ENCODE measurements at regions not wholly inside any gene's neighbourhood (a gene's known extent, or its start where the extent isn't known, plus 50 kb on each side); places are given as distances from the start of the nearest gene placed in this dataset.
"Not testable (repeated sequence)": the region's sequence is repeated elsewhere in the genome, so short reads cannot be mapped to it uniquely, and the experiment has no call there.

GRCh38 chr12:9293391-9293790, 85.2 kb upstream of the PZP start:
- H3K79me2 ChIP-seq (replicated peaks; ENCODE audit: insufficient read depth, low read length); H2AFZ ChIP-seq (ENCODE audit: low read depth, low read length); H3K9me2 ChIP-seq (ENCODE audit: insufficient read depth, low read length); H3K27ac ChIP-seq (ENCODE audit: low read length); H3K27me3 ChIP-seq (ENCODE audit: insufficient read depth, low read depth, low read length); H4K20me1 ChIP-seq (ENCODE audit: insufficient read depth); H3K4me2 ChIP-seq (ENCODE audit: low read length); H3K4me3 ChIP-seq (ENCODE audit: low read length); H3K9me3 ChIP-seq (ENCODE audit: low read length); H3K36me3 ChIP-seq (ENCODE audit: insufficient read depth, low read length); H3F3A ChIP-seq (ENCODE audit: insufficient read depth, low read length, poor library complexity, severe bottlenecking); H3K9ac ChIP-seq (ENCODE audit: low read length): not testable (repeated sequence)

GRCh38 chr12:9289984-9290383, 81.8 kb upstream of the PZP start:
- not testable (repeated sequence) for H3K27me3 ChIP-seq (ENCODE audit: insufficient read depth, low read depth, low read length); H3K9me3 ChIP-seq (ENCODE audit: low read length); H3K79me2 ChIP-seq (replicated peaks; ENCODE audit: insufficient read depth, low read length); H3F3A ChIP-seq (ENCODE audit: insufficient read depth, low read length, poor library complexity, severe bottlenecking); H3K36me3 ChIP-seq (ENCODE audit: insufficient read depth, low read length); H2AFZ ChIP-seq (ENCODE audit: low read depth, low read length); H3K27ac ChIP-seq (ENCODE audit: low read length); H3K9ac ChIP-seq (ENCODE audit: low read length); H4K20me1 ChIP-seq (ENCODE audit: insufficient read depth); H3K9me2 ChIP-seq (ENCODE audit: insufficient read depth, low read length); H3K4me3 ChIP-seq (ENCODE audit: low read length); H3K4me2 ChIP-seq (ENCODE audit: low read length)

- H2AFZ ChIP-seq (ENCODE audit: low read depth, low read length); H3K9me2 ChIP-seq (ENCODE audit: insufficient read depth, low read length); H3K36me3 ChIP-seq (ENCODE audit: insufficient read depth, low read length); H3K27ac ChIP-seq (ENCODE audit: low read length); H3K4me3 ChIP-seq (ENCODE audit: low read length); H3K27me3 ChIP-seq (ENCODE audit: insufficient read depth, low read depth, low read length); H3K9ac ChIP-seq (ENCODE audit: low read length); H3F3A ChIP-seq (ENCODE audit: insufficient read depth, low read length, poor library complexity, severe bottlenecking); H3K9me3 ChIP-seq (ENCODE audit: low read length); H4K20me1 ChIP-seq (ENCODE audit: insufficient read depth); H3K4me2 ChIP-seq (ENCODE audit: low read length); H3K79me2 ChIP-seq (replicated peaks; ENCODE audit: insufficient read depth, low read length): not testable (repeated sequence)
Measured at GRCh38 chr12:9284724-9285123, 76.5 kb upstream of the PZP start.

- H3K27me3 ChIP-seq (ENCODE audit: insufficient read depth, low read depth, low read length); H4K20me1 ChIP-seq (ENCODE audit: insufficient read depth); H3K4me2 ChIP-seq (ENCODE audit: low read length); H2AFZ ChIP-seq (ENCODE audit: low read depth, low read length); H3K36me3 ChIP-seq (ENCODE audit: insufficient read depth, low read length); H3K9me3 ChIP-seq (ENCODE audit: low read length); H3K27ac ChIP-seq (ENCODE audit: low read length); H3F3A ChIP-seq (ENCODE audit: insufficient read depth, low read length, poor library complexity, severe bottlenecking); H3K9me2 ChIP-seq (ENCODE audit: insufficient read depth, low read length); H3K9ac ChIP-seq (ENCODE audit: low read length); H3K79me2 ChIP-seq (replicated peaks; ENCODE audit: insufficient read depth, low read length): not testable (repeated sequence)
- peak overlapping the region; percentile 61 for H3K4me3 ChIP-seq (ENCODE audit: low read length)
Measured at GRCh38 chr12:9284197-9284596, 76.0 kb upstream of the PZP start.

GRCh38 chr12:9283346-9284095, 75.3 kb upstream of the PZP start:
- not testable (repeated sequence) for H3K9me3 ChIP-seq (ENCODE audit: low read length); H3K9me2 ChIP-seq (ENCODE audit: insufficient read depth, low read length); H3K79me2 ChIP-seq (replicated peaks; ENCODE audit: insufficient read depth, low read length); H3K36me3 ChIP-seq (ENCODE audit: insufficient read depth, low read length); H3F3A ChIP-seq (ENCODE audit: insufficient read depth, low read length, poor library complexity, severe bottlenecking); H4K20me1 ChIP-seq (ENCODE audit: insufficient read depth); H3K27me3 ChIP-seq (ENCODE audit: insufficient read depth, low read depth, low read length)
- Histone ChIP-seq H3K9ac (ENCODE audit: low read length) (peak overlapping the region; percentile 41), H3K4me2 (ENCODE audit: low read length) (peak overlapping the region; percentile 94), H2AFZ (ENCODE audit: low read depth, low read length) (peak overlapping the region; percentile 90), H3K27ac (ENCODE audit: low read length) (peak overlapping the region; percentile 56), H3K4me3 (ENCODE audit: low read length) (peak overlapping the region; percentile 61)
- TF ChIP-seq MXI1 (conservative IDR thresholded peaks at IDR 0.05; ENCODE audit: poor library complexity, severe bottlenecking) (peak; percentile 89), SMC3 (conservative IDR thresholded peaks at IDR 0.05; ENCODE audit: poor library complexity) (peak; percentile 18)
